ENCODE measurements at regions not wholly inside any gene's neighbourhood (a gene's known extent, or its start where the extent isn't known, plus 50 kb on each side); places are given as distances from the start of the nearest gene placed in this dataset.

GRCh38 chr11:134476435-134477021, 64.5 kb upstream of the B3GAT1 start:
- no peaks in the 10 kb centered on the region for H3K9me3 ChIP-seq (ENCODE audit: control insufficient read depth, insufficient read depth, low read depth, low read length)
- intact Hi-C loops (cut with micrococcal nuclease; ENCODE audit: unreplicated experiment): no loop called here

GRCh38 chr11:134475951-134476350, 63.9 kb upstream of the B3GAT1 start:
- H3K36me3 ChIP-seq (ENCODE audit: control insufficient read depth, insufficient read depth, low read length): no peaks in the 10 kb centered on the region
- H3K27ac ChIP-seq (ENCODE audit: low read length): no peak overlapping the region
- POLR2A ChIA-PET: no interaction called here
- no peaks in the 10 kb centered on the region for H3K9me3 ChIP-seq (ENCODE audit: control insufficient read depth, insufficient read depth, low read depth, low read length)
- intact Hi-C loops (cut with micrococcal nuclease; ENCODE audit: unreplicated experiment): no loop called here
- H3K4me3 ChIP-seq (ENCODE audit: low read depth in 2 of 2, low read length in 2 of 2): no peak overlapping the region
- CTCF ChIA-PET: no interaction called here
- no TSS peak for BruUV-seq (replicated peaks)
- no peak for TF ChIP-seq REST (IDR thresholded peaks at IDR 0.05; ENCODE audit: insufficient read depth in 1 of 2, low read depth in 2 of 2, low read length in 1 of 2)
- TF ChIP-seq POLR2AphosphoS5 (IDR thresholded peaks at IDR 0.05; ENCODE audit: low read depth, low read length): no peak
- TF ChIP-seq SIN3A (IDR thresholded peaks at IDR 0.05; ENCODE audit: borderline replicate concordance, insufficient read depth, low read depth, low read length): no peak
- TF ChIP-seq CTCF (IDR thresholded peaks at IDR 0.05): no peak
- no peak for TF ChIP-seq TCF7L2 (IDR thresholded peaks at IDR 0.05; ENCODE audit: low read depth, low read length)
- no peak for ATAC-seq
- no peak for DNase-seq (ENCODE audit: low read depth, low spot score)
- no peaks in the 10 kb centered on the region for H3K4me1 ChIP-seq (ENCODE audit: control insufficient read depth, insufficient read depth, low read length)
- in situ Hi-C loops (cut with HindIII; ENCODE audit: low pct_unique_long_range_greater_than_20kb, low sequenced_read_pairs): no loop called here
- peaks cover 31% of the 10 kb centered on the region for H3K27me3 ChIP-seq (ENCODE audit: control insufficient read depth, insufficient read depth, low read length)

More at GRCh38 chr11:134476435-134477021, 64.5 kb upstream of the B3GAT1 start:
- H3K27ac ChIP-seq (ENCODE audit: low read length): no peak overlapping the region
- no TSS peak for BruUV-seq (replicated peaks)
- H3K27me3 ChIP-seq (ENCODE audit: control insufficient read depth, insufficient read depth, low read length): peaks cover 33% of the 10 kb centered on the region
- ChIA-PET POLR2A (no interaction called here), CTCF (no interaction called here)
- no peak overlapping the region for H3K4me3 ChIP-seq (ENCODE audit: low read depth in 2 of 2, low read length in 2 of 2)
- no peaks in the 10 kb centered on the region for H3K36me3 ChIP-seq (ENCODE audit: control insufficient read depth, insufficient read depth, low read length)
- no peaks in the 10 kb centered on the region for H3K4me1 ChIP-seq (ENCODE audit: control insufficient read depth, insufficient read depth, low read length)
- no peak for ATAC-seq
- in situ Hi-C loops (cut with HindIII; ENCODE audit: low pct_unique_long_range_greater_than_20kb, low sequenced_read_pairs): no loop called here
- no peak for DNase-seq (ENCODE audit: low read depth, low spot score)
- peak; percentile 90 to 91 for TF ChIP-seq REST (IDR thresholded peaks at IDR 0.05; ENCODE audit: insufficient read depth in 1 of 2, low read depth in 2 of 2, low read length in 1 of 2)
- TF ChIP-seq POLR2AphosphoS5 (IDR thresholded peaks at IDR 0.05; ENCODE audit: low read depth, low read length): no peak

Measured in Panc1 (cell line).